ENCODE measurements at regions not wholly inside any gene's neighbourhood (a gene's known extent, or its start where the extent isn't known, plus 50 kb on each side); places are given as distances from the start of the nearest gene placed in this dataset.

GRCh38 chr6:40755749-40756452 is 168.7 kb upstream of the LRFN2 start:
- TF ChIP-seq CTCF (IDR thresholded peaks at IDR 0.05 in 2 of 3, conservative IDR thresholded peaks at IDR 0.05 in 1 of 3; ENCODE audit: borderline replicate concordance in 1 of 3, insufficient read depth in 1 of 3, low read depth in 2 of 3, low read length in 2 of 3): no peak
- no peak for TF ChIP-seq ZBTB33 (IDR thresholded peaks at IDR 0.05; ENCODE audit: extremely low read depth, insufficient replicate concordance, low read length)

Data from HCT116 (cell line).